SK-N-SH treated with all-trans-retinoic acid at 6 μM for 48 hours (cell line): ENCODE measurements at regions not wholly inside any gene's neighbourhood (a gene's known extent, or its start where the extent isn't known, plus 50 kb on each side); places are given as distances from the start of the nearest gene placed in this dataset.

Experiments
- ATAC-seq: fragments of 200-7000 bp; cut with Tn5 transposase; 3 replicates; pipeline ENCODE4 v1.9.1; 2020; ENCODE audit warnings: mild to moderate bottlenecking, moderate library complexity
- ARNTL ChIP-seq: fragments of 450-650 bp; formaldehyde crosslinking; IDR thresholded peaks from 2 replicates; pipeline ENCODE4 v1.5.0; 2020; ENCODE audit warnings: low read depth, mild to moderate bottlenecking, moderate library complexity, borderline replicate concordance
- CSDC2 ChIP-seq: fragments of 250-450 bp; sonication (Bioruptor Pico); IDR thresholded peaks from 2 replicates; pipeline ENCODE4 v1.5.0; 2020; ENCODE audit warnings: mild to moderate bottlenecking, moderate library complexity
- CSRNP3 ChIP-seq: fragments of 250-450 bp; sonication (Bioruptor Pico); IDR thresholded peaks from 2 replicates; pipeline ENCODE4 v1.5.1; 2021; ENCODE audit warnings: mild to moderate bottlenecking, moderate library complexity
- ESRRG ChIP-seq: fragments of 250-450 bp; sonication (Bioruptor Pico); IDR thresholded peaks from 2 replicates; pipeline ENCODE4 v1.6.1; 2021; ENCODE audit warnings: mild to moderate bottlenecking
- GLIS3 ChIP-seq: fragments of 250-450 bp; sonication (Bioruptor Pico); IDR thresholded peaks from 2 replicates; pipeline ENCODE4 v1.5.0; 2020; ENCODE audit warnings: mild to moderate bottlenecking, moderate library complexity
- ISL1 ChIP-seq: fragments of 250-450 bp; sonication (Bioruptor Pico); IDR thresholded peaks from 2 replicates; pipeline ENCODE4 v2.1.2; 2022; ENCODE audit warnings: mild to moderate bottlenecking, moderate library complexity
- PATZ1 ChIP-seq: fragments of 250-450 bp; sonication (Bioruptor Pico); IDR thresholded peaks from 2 replicates; pipeline ENCODE4 v1.8.0; 2020; ENCODE audit warnings: mild to moderate bottlenecking, moderate library complexity, borderline replicate concordance
- PPARA ChIP-seq: fragments of 250-450 bp; sonication (Bioruptor Pico); IDR thresholded peaks from 2 replicates; pipeline ENCODE4 v1.5.0; 2020; ENCODE audit warnings: mild to moderate bottlenecking, borderline replicate concordance
- RARB ChIP-seq: fragments of 250-450 bp; sonication (Bioruptor Pico); IDR thresholded peaks from 2 replicates; pipeline ENCODE4 v1.8.0; 2021; ENCODE audit warnings: mild to moderate bottlenecking, moderate library complexity
- TCF4 ChIP-seq: fragments of 250-450 bp; sonication (Bioruptor Pico); IDR thresholded peaks from 2 replicates; pipeline ENCODE4 v1.8.0; 2021; ENCODE audit warnings: mild to moderate bottlenecking, moderate library complexity, borderline replicate concordance
- TOX ChIP-seq: fragments of 250-450 bp; sonication (Bioruptor Pico); IDR thresholded peaks from 2 replicates; pipeline ENCODE4 v1.8.0; 2021; ENCODE audit warnings: mild to moderate bottlenecking, moderate library complexity, borderline replicate concordance
- ZC3H10 ChIP-seq: fragments of 250-450 bp; sonication (Bioruptor Pico); IDR thresholded peaks from 2 replicates; pipeline ENCODE4 v1.5.1; 2021; ENCODE audit warnings: mild to moderate bottlenecking, moderate library complexity
- ZFP3 ChIP-seq: fragments of 250-450 bp; sonication (Bioruptor Pico); IDR thresholded peaks from 2 replicates; pipeline ENCODE4 v1.5.0; 2020; ENCODE audit warnings: mild to moderate bottlenecking, moderate library complexity
- ZFP30 ChIP-seq: fragments of 450-650 bp; formaldehyde crosslinking; IDR thresholded peaks from 2 replicates; pipeline ENCODE4 v1.5.0; 2022; ENCODE audit warnings: mild to moderate bottlenecking, moderate library complexity
- ZNF70 ChIP-seq: fragments of 450-650 bp; formaldehyde crosslinking; IDR thresholded peaks from 2 replicates; pipeline ENCODE4 v1.5.0; 2020; ENCODE audit warnings: mild to moderate bottlenecking, moderate library complexity
- ZNF8 ChIP-seq: fragments of 450-650 bp; formaldehyde crosslinking; IDR thresholded peaks from 2 replicates; pipeline ENCODE4 v1.5.0; 2020; ENCODE audit warnings: mild to moderate bottlenecking, moderate library complexity
- TF ChIP-seq, protein P1 (sequence below): fragments of 250-450 bp; sonication (Bioruptor Pico); IDR thresholded peaks from 2 replicates; pipeline ENCODE4 v1.8.0; 2021; ENCODE audit warnings: low read depth, mild to moderate bottlenecking, moderate library complexity, borderline replicate concordance
- TF ChIP-seq, protein P2 (sequence below): fragments of 250-450 bp; sonication (Bioruptor Pico); IDR thresholded peaks from 2 replicates; pipeline ENCODE4 v1.5.1; 2020; ENCODE audit warnings: low read depth, mild to moderate bottlenecking, moderate library complexity

GRCh38 chr5:57956636-57957035, 474.0 kb upstream of the ACTBL2 start (continued):
- TF ChIP-seq, protein P1, sequence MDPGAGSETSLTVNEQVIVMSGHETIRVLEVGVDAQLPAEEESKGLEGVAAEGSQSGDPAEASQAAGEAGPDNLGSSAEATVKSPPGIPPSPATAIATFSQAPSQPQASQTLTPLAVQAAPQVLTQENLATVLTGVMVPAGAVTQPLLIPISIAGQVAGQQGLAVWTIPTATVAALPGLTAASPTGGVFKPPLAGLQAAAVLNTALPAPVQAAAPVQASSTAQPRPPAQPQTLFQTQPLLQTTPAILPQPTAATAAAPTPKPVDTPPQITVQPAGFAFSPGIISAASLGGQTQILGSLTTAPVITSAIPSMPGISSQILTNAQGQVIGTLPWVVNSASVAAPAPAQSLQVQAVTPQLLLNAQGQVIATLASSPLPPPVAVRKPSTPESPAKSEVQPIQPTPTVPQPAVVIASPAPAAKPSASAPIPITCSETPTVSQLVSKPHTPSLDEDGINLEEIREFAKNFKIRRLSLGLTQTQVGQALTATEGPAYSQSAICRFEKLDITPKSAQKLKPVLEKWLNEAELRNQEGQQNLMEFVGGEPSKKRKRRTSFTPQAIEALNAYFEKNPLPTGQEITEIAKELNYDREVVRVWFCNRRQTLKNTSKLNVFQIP (CRISPR knock-in tag), result no peak
- no peak for TF ChIP-seq TCF4 (CRISPR knock-in tag)

DNA sequence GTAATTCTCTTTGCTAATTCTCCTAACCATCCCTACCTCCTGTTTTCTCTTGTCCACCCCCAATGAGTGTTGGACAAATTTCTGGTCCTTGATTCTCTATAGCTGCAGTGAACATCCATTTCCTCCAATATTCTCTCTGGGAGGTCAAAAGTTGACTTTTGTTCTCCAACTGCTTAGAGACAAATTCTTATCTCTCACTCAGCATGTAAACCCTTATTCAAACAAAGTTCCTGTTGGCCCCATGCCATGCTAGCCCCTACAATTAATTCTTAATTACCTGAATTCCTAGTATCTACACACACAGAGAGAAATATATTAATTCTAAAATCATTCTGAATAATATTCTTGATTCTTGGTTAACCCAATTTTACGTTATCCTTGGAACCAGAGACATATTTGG, 472.9 kb upstream of the ACTBL2 start:
- TF ChIP-seq ZFP30 (CRISPR knock-in tag) (no peak), PPARA (CRISPR knock-in tag) (no peak), CSDC2 (no peak), GLIS3 (CRISPR knock-in tag) (no peak), RARB (CRISPR knock-in tag) (no peak)
- TF ChIP-seq, protein P2, sequence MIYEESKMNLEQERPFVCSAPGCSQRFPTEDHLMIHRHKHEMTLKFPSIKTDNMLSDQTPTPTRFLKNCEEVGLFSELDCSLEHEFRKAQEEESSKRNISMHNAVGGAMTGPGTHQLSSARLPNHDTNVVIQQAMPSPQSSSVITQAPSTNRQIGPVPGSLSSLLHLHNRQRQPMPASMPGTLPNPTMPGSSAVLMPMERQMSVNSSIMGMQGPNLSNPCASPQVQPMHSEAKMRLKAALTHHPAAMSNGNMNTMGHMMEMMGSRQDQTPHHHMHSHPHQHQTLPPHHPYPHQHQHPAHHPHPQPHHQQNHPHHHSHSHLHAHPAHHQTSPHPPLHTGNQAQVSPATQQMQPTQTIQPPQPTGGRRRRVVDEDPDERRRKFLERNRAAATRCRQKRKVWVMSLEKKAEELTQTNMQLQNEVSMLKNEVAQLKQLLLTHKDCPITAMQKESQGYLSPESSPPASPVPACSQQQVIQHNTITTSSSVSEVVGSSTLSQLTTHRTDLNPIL, result no peak

GRCh38 chr5:57953792-57954191, 471.2 kb upstream of the ACTBL2 start:
- no peak for ATAC-seq
- TF ChIP-seq RARB (CRISPR knock-in tag) (no peak), CSDC2 (no peak), ZC3H10 (CRISPR knock-in tag) (no peak)

More for the DNA sequence above, 472.9 kb upstream of the ACTBL2 start:
- ATAC-seq, result no peak

DNA sequence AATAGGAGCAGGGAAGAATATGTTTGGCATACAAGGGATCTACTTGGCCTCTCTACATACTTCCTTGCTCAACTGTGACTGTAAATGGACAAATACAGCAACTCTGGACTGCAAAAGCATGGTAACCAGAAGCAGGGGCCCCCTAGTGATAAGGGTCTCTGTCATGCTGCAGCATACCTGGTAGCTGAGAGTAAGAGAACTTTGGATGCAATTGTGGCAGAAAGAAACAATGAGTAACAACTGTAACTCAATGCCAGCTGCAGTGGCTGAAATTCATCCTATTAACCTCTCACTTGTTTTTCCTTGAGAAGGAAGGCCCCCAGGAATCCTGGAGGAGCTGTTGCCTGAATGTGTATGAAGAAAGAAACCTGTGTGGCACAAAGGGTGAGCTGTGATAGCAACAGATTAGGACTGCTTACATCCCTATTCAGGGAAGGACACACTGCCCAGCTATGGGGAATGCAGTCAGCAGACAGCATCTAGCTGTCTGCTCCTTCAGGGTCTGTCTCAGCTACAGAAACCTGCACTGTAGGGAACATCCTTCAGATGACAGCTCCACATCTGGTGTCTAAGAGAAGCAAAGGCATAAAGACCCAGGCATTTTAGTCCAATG, 468.1 kb upstream of the ACTBL2 start:
- TF ChIP-seq TCF4 (CRISPR knock-in tag) (no peak), PPARA (CRISPR knock-in tag) (no peak), TOX (CRISPR knock-in tag) (no peak), CSDC2 (no peak), CSRNP3 (CRISPR knock-in tag) (no peak), ZFP3 (CRISPR knock-in tag) (no peak), ESRRG (no peak), ARNTL (no peak), ISL1 (CRISPR knock-in tag) (no peak), RARB (CRISPR knock-in tag) (no peak), ZNF70 (CRISPR knock-in tag) (no peak), GLIS3 (CRISPR knock-in tag) (no peak)
- TF ChIP-seq, protein P2, result no peak
- no peak for ATAC-seq

DNA sequence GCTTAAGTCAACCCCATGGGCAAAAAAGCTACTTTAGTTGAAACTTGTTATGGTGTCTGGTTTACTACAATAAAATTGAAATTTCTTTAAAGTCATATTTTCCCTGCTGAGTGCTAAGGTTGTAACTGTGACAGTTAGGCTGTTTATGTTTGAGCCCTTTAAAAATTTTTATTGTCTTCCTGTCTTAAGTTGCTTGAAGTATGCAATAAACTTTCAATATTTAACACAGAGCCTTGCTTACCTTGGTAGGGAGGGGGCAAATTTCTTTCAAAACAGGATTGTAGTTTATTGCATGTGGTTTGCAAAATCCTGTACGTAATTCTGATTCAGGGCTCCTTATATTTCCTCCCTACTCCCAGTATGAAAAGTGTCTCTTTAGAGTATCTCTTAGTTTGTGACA, 465.5 kb upstream of the ACTBL2 start:
- ATAC-seq, result no peak
- TF ChIP-seq, protein P1 (CRISPR knock-in tag), result no peak
- TF ChIP-seq PATZ1 (no peak), ZFP3 (CRISPR knock-in tag) (no peak), CSRNP3 (CRISPR knock-in tag) (no peak), ISL1 (CRISPR knock-in tag) (no peak), ESRRG (no peak), ZNF8 (CRISPR knock-in tag) (no peak), ZFP30 (CRISPR knock-in tag) (no peak), TOX (CRISPR knock-in tag) (no peak), ARNTL (no peak)
- TF ChIP-seq, protein P2, result no peak
- TF ChIP-seq, all 23 proteins: peak for 0
